HepG2 (cell line): ENCODE measurements at regions not wholly inside any gene's neighbourhood (a gene's known extent, or its start where the extent isn't known, plus 50 kb on each side); places are given as distances from the start of the nearest gene placed in this dataset.

Experiments used
- ATF7 ChIP-seq, 2 experiments: fragments of 450-650 bp in 1 of 2; sonication (generic) in 1 of 2; formaldehyde crosslinking in 1 of 2; IDR thresholded peaks; 2 replicates each; pipeline versions ENCODE4 v1.4.0 to v1.6.1; 2016 to 2020; ENCODE audit warnings: antibody characterized with exemption in 1 of 2, mild to moderate bottlenecking in 1 of 2, missing genetic modification reagents in 1 of 2
- BCL6 ChIP-seq: IDR thresholded peaks from 2 replicates; pipeline ENCODE4 v1.6.1; 2016; ENCODE audit warnings: missing genetic modification reagents, missing compliant biosample characterization
- FIP1L1 ChIP-seq: fragments of 200-400 bp; formaldehyde crosslinking; IDR thresholded peaks from 2 replicates; pipeline ENCODE4 v1.6.1; 2018; ENCODE audit warnings: low read depth, mild to moderate bottlenecking, low read length, moderate library complexity, borderline replicate concordance; ENCODE audit not compliant: insufficient read depth
- HMGA1 ChIP-seq: sonication (generic); formaldehyde crosslinking; conservative IDR thresholded peaks from 2 replicates; pipeline ENCODE4 v1.4.0; 2020; ENCODE audit warnings: missing genetic modification reagents
- PAF1 ChIP-seq: IDR thresholded peaks from 2 replicates; pipeline ENCODE4 v1.6.1; 2016; ENCODE audit warnings: missing genetic modification reagents, missing compliant biosample characterization
- YEATS2 ChIP-seq: sonication (generic); formaldehyde crosslinking; IDR thresholded peaks from 2 replicates; pipeline ENCODE4 v1.4.0; 2020; ENCODE audit warnings: missing genetic modification reagents, borderline replicate concordance
- ZBTB1 ChIP-seq: sonication (generic); formaldehyde crosslinking; IDR thresholded peaks from 2 replicates; pipeline ENCODE4 v1.4.0; 2020; ENCODE audit warnings: missing genetic modification reagents, borderline replicate concordance
- ZC3H4 ChIP-seq: sonication (generic); formaldehyde crosslinking; IDR thresholded peaks from 2 replicates; pipeline ENCODE4 v1.4.0; 2020; ENCODE audit warnings: missing genetic modification reagents, borderline replicate concordance
- ZNF296 ChIP-seq: sonication (generic); formaldehyde crosslinking; conservative IDR thresholded peaks from 2 replicates; pipeline ENCODE4 v1.5.0; 2020; ENCODE audit warnings: mild to moderate bottlenecking, missing genetic modification reagents
- ZNF329 ChIP-seq: sonication (generic); formaldehyde crosslinking; IDR thresholded peaks from 2 replicates; pipeline ENCODE4 v1.9.0; 2021; ENCODE audit warnings: low read depth, mild to moderate bottlenecking, missing genetic modification reagents
- ZNF34 ChIP-seq: sonication (generic); formaldehyde crosslinking; IDR thresholded peaks from 2 replicates; pipeline ENCODE4 v1.4.0; 2020; ENCODE audit warnings: mild to moderate bottlenecking, missing genetic modification reagents, borderline replicate concordance
- ZNF570 ChIP-seq: sonication (generic); formaldehyde crosslinking; IDR thresholded peaks from 2 replicates; pipeline ENCODE4 v1.4.0; 2020; ENCODE audit warnings: mild to moderate bottlenecking, missing genetic modification reagents, borderline replicate concordance
- ZNF792 ChIP-seq: IDR thresholded peaks from 2 replicates; pipeline ENCODE4 v1.6.1; 2016
- ZSCAN12 ChIP-seq: sonication (generic); formaldehyde crosslinking; IDR thresholded peaks from 2 replicates; pipeline ENCODE4 v1.9.0; 2021; ENCODE audit warnings: mild to moderate bottlenecking, missing genetic modification reagents
- ZSCAN25 ChIP-seq: sonication (generic); formaldehyde crosslinking; IDR thresholded peaks from 2 replicates; pipeline ENCODE4 v1.8.0; 2022; ENCODE audit warnings: mild to moderate bottlenecking, missing genetic modification reagents
- ZSCAN30 ChIP-seq: sonication (generic); formaldehyde crosslinking; IDR thresholded peaks from 2 replicates; pipeline ENCODE4 v1.5.0; 2020; ENCODE audit warnings: mild to moderate bottlenecking, missing genetic modification reagents
- TF ChIP-seq, protein P1 (sequence below): IDR thresholded peaks from 2 replicates; pipeline ENCODE4 v1.6.1; 2016; ENCODE audit warnings: control low read depth
- TF ChIP-seq, protein P2 (sequence below): sonication (generic); formaldehyde crosslinking; IDR thresholded peaks from 2 replicates; pipeline ENCODE4 v1.4.0; 2020; ENCODE audit warnings: mild to moderate bottlenecking, missing genetic modification reagents
- TF ChIP-seq, protein P3 (sequence below): sonication (generic); formaldehyde crosslinking; conservative IDR thresholded peaks from 2 replicates; pipeline ENCODE4 v1.8.0; 2022; ENCODE audit warnings: missing genetic modification reagents
- TF ChIP-seq, protein P4 (sequence below): sonication (generic); formaldehyde crosslinking; IDR thresholded peaks from 2 replicates; pipeline ENCODE4 v1.4.0; 2020; ENCODE audit warnings: missing genetic modification reagents, borderline replicate concordance
- TF ChIP-seq, protein P5 (sequence below): sonication (generic); formaldehyde crosslinking; IDR thresholded peaks from 2 replicates; pipeline ENCODE4 v1.8.1; 2023; ENCODE audit warnings: mild to moderate bottlenecking, inconsistent platforms, moderate library complexity, missing genetic modification reagents, borderline replicate concordance

DNA sequence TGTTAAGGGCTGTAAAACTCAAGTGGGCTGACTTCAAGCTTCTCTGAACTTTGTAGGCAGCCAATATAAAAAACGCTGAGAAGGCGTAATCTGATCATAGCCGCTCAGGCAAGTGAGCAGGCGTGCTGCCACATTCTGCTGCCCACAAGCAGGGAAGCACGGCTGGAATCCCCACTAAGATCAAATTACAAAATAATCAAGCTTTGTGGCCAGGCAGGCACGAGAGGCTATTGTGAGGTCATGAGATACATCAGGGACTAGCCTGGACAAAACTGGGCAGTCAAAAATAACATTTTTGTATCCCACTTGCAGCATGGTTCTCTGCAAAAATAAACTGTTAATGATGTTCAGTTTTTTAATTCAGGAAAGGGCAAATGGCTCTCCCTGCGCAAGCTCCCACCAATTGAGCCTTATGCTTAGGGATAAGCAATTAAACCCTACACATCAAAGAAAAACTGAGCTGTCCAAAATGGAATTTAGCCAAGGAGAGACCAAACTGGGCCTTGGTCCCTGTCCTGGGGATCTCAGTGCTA lies 64.0 kb downstream of the POU5F2 start (continued):
- TF ChIP-seq PAF1 (no peak), ZC3H4 (CRISPR knock-in tag) (no peak), ZSCAN25 (CRISPR knock-in tag) (no peak), ZNF34 (no peak), ZNF296 (no peak), BCL6 (peak; percentile 45; the same call in 1 of the 2 replicates), ZSCAN30 (no peak), ZNF570 (CRISPR knock-in tag) (no peak), YEATS2 (CRISPR knock-in tag) (no peak), FIP1L1 (no peak), ATF7 (IDR thresholded peaks at IDR 0.05) (no peak), ATF7 (CRISPR knock-in tag; IDR thresholded peaks at IDR 0.05) (no peak), HMGA1 (CRISPR knock-in tag) (no peak), ZBTB1 (CRISPR knock-in tag) (no peak), ZNF792 (CRISPR knock-in tag) (no peak), ZSCAN12 (CRISPR knock-in tag) (no peak), ZNF329 (CRISPR knock-in tag) (no peak)
- TF ChIP-seq, protein P1, sequence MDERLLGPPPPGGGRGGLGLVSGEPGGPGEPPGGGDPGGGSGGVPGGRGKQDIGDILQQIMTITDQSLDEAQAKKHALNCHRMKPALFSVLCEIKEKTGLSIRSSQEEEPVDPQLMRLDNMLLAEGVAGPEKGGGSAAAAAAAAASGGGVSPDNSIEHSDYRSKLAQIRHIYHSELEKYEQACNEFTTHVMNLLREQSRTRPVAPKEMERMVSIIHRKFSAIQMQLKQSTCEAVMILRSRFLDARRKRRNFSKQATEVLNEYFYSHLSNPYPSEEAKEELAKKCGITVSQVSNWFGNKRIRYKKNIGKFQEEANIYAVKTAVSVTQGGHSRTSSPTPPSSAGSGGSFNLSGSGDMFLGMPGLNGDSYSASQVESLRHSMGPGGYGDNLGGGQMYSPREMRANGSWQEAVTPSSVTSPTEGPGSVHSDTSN (CRISPR knock-in tag) = no peak
- TF ChIP-seq, protein P2, sequence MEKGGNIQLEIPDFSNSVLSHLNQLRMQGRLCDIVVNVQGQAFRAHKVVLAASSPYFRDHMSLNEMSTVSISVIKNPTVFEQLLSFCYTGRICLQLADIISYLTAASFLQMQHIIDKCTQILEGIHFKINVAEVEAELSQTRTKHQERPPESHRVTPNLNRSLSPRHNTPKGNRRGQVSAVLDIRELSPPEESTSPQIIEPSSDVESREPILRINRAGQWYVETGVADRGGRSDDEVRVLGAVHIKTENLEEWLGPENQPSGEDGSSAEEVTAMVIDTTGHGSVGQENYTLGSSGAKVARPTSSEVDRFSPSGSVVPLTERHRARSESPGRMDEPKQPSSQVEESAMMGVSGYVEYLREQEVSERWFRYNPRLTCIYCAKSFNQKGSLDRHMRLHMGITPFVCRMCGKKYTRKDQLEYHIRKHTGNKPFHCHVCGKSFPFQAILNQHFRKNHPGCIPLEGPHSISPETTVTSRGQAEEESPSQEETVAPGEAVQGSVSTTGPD (CRISPR knock-in tag) = no peak
- TF ChIP-seq, protein P3, sequence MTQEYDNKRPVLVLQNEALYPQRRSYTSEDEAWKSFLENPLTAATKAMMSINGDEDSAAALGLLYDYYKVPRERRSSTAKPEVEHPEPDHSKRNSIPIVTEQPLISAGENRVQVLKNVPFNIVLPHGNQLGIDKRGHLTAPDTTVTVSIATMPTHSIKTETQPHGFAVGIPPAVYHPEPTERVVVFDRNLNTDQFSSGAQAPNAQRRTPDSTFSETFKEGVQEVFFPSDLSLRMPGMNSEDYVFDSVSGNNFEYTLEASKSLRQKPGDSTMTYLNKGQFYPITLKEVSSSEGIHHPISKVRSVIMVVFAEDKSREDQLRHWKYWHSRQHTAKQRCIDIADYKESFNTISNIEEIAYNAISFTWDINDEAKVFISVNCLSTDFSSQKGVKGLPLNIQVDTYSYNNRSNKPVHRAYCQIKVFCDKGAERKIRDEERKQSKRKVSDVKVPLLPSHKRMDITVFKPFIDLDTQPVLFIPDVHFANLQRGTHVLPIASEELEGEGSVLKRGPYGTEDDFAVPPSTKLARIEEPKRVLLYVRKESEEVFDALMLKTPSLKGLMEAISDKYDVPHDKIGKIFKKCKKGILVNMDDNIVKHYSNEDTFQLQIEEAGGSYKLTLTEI (CRISPR knock-in tag) = no peak
- TF ChIP-seq, protein P4, sequence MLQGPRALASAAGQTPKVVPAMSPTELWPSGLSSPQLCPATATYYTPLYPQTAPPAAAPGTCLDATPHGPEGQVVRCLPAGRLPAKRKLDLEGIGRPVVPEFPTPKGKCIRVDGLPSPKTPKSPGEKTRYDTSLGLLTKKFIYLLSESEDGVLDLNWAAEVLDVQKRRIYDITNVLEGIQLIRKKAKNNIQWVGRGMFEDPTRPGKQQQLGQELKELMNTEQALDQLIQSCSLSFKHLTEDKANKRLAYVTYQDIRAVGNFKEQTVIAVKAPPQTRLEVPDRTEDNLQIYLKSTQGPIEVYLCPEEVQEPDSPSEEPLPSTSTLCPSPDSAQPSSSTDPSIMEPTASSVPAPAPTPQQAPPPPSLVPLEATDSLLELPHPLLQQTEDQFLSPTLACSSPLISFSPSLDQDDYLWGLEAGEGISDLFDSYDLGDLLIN = no peak
- TF ChIP-seq, protein P5, sequence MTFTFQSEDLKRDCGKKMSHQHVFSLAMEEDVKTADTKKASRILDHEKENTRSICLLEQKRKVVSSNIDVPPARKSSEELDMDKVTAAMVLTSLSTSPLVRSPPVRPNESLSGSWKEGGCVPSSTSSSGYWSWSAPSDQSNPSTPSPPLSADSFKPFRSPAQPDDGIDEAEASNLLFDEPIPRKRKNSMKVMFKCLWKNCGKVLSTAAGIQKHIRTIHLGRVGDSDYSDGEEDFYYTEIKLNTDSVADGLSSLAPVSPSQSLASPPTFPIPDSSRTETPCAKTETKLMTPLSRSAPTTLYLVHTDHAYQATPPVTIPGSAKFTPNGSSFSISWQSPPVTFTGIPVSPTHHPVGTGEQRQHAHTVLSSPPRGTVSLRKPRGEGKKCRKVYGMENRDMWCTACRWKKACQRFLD (CRISPR knock-in tag) = no peak
